ENCODE measurements at regions not wholly inside any gene's neighbourhood (a gene's known extent, or its start where the extent isn't known, plus 50 kb on each side); places are given as distances from the start of the nearest gene placed in this dataset.

DNA sequence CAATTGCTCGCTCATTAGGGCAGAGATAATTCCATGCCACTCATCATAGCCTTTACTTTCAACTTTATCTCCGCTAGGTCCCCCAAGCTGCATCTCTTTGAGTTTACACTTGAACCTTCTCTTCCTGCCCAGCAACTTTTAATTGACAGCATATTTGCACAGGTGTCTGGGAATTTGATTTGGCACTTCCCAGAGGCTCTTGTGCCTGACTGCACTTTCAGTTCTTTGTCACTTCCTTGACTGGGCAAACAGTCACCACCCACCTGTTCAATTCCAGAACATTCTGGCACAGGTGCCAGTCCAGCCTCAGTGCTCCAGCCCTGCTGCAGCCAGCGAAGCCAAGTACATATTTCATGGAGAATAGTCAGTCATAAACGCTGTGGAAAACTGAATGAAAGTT is 110.1 kb upstream of the LRIG3 start:
- H3K27ac ChIP-seq (ENCODE audit: insufficient read depth, low read length), result no peak overlapping the region
- no TSS peak for BruUV-seq (replicated peaks)
- peaks cover 6% of the 10 kb centered on the region for H3K4me1 ChIP-seq (ENCODE audit: control insufficient read depth, insufficient read depth, low read length)
- no peak overlapping the region for H3K4me2 ChIP-seq (ENCODE audit: low read depth, low read length)
- H3K36me3 ChIP-seq (ENCODE audit: control insufficient read depth, insufficient read depth, low read length), result no peaks in the 10 kb centered on the region
- H4K8ac ChIP-seq (ENCODE audit: low read depth in 2 of 2, low read length in 2 of 2), result no peak overlapping the region
- H2AK9ac ChIP-seq (replicated peaks; ENCODE audit: low read depth, low read length, poor library complexity), result no peak overlapping the region
- no peak overlapping the region for H2BK120ac ChIP-seq (ENCODE audit: low read depth, low read length)
- H2AK5ac ChIP-seq (ENCODE audit: low read depth, low read length), result no peak overlapping the region
- H3K9me1 ChIP-seq (ENCODE audit: insufficient read depth, low read length), result no peaks in the 10 kb centered on the region
- CTCF ChIA-PET, result no interaction called here
- no peak overlapping the region for H2BK15ac ChIP-seq (ENCODE audit: low read depth, low read length)
- H3K4me3 ChIP-seq (ENCODE audit: insufficient read depth, low read depth, low read length), result no peak overlapping the region
- no peak overlapping the region for H2BK20ac ChIP-seq (ENCODE audit: low read depth, low read length)
- H4K5ac ChIP-seq (ENCODE audit: low read depth, low read length), result no peak overlapping the region
- no peak overlapping the region for H3K14ac ChIP-seq (replicated peaks; ENCODE audit: low read depth, low read length)
- WGBS, 2 experiments (ENCODE audit: extremely low coverage in 2 of 2, insufficient read length in 1 of 2), result 100% methylated on average over 1 of the region's 4 CpGs; no CpG with 5 or more reads in 1 of the 2 experiments
- no peak overlapping the region for H3K23ac ChIP-seq (ENCODE audit: low read depth, low read length)
- H3K9ac ChIP-seq (ENCODE audit: low read depth, low read length), result no peak overlapping the region
- no peaks in the 10 kb centered on the region for H3K79me1 ChIP-seq (ENCODE audit: low read depth in 1 of 2, low read length in 2 of 2)
- no peak overlapping the region for H2AFZ ChIP-seq (replicated peaks; ENCODE audit: low read length, poor library complexity)
- dilution Hi-C loops (cut with HindIII; ENCODE audit: low sequenced_read_pairs, unreplicated experiment) (no loop called here), in situ Hi-C loops (cut with MboI; ENCODE audit: low sequenced_read_pairs) (no loop called here), intact Hi-C loops (cut with micrococcal nuclease) (no loop called here)
- H3K9me3 ChIP-seq (ENCODE audit: control insufficient read depth, insufficient read depth, low read length), result no peaks in the 10 kb centered on the region
- H3K4ac ChIP-seq (ENCODE audit: low read depth, low read length), result no peak overlapping the region
- no peaks in the 10 kb centered on the region for H3K27me3 ChIP-seq (ENCODE audit: control insufficient read depth, insufficient read depth, low read length)
- no peak overlapping the region for H2BK5ac ChIP-seq (ENCODE audit: low read depth, low read length, poor library complexity, severe bottlenecking)
- no peaks in the 10 kb centered on the region for H4K20me1 ChIP-seq (ENCODE audit: insufficient read depth, low read length)
- H4K91ac ChIP-seq (ENCODE audit: insufficient read depth, low read depth, low read length), result no peak overlapping the region
- ATAC-seq (ENCODE audit: low read depth), result no peak
- TF ChIP-seq BHLHE40 (IDR thresholded peaks at IDR 0.05; ENCODE audit: low read depth, low read length) (no peak), USF2 (IDR thresholded peaks at IDR 0.05; ENCODE audit: low read depth, low read length) (no peak), RAD21 (IDR thresholded peaks at IDR 0.05; ENCODE audit: low read length) (no peak), NFE2L2 (IDR thresholded peaks at IDR 0.05; ENCODE audit: low read depth, low read length) (no peak), RCOR1 (IDR thresholded peaks at IDR 0.05; ENCODE audit: insufficient replicate concordance, low read length) (no peak), MAZ (IDR thresholded peaks at IDR 0.05; ENCODE audit: borderline replicate concordance, low read depth, low read length) (no peak), MAFK (IDR thresholded peaks at IDR 0.05; ENCODE audit: low read depth, low read length) (no peak), FOS (IDR thresholded peaks at IDR 0.05; ENCODE audit: low read depth, low read length) (no peak), SMC3 (IDR thresholded peaks at IDR 0.05; ENCODE audit: low read depth, low read length) (no peak), RFX5 (IDR thresholded peaks at IDR 0.05; ENCODE audit: low read depth, low read length) (no peak), MXI1 (IDR thresholded peaks at IDR 0.05; ENCODE audit: borderline replicate concordance, low read depth, low read length) (no peak), CEBPB (IDR thresholded peaks at IDR 0.05; ENCODE audit: low read depth, low read length) (no peak), POLR2A (IDR thresholded peaks at IDR 0.05; ENCODE audit: low read depth, low read length) (no peak), CHD1 (IDR thresholded peaks at IDR 0.05; ENCODE audit: low read depth, low read length) (no peak)
- TF ChIP-seq, protein P1, sequence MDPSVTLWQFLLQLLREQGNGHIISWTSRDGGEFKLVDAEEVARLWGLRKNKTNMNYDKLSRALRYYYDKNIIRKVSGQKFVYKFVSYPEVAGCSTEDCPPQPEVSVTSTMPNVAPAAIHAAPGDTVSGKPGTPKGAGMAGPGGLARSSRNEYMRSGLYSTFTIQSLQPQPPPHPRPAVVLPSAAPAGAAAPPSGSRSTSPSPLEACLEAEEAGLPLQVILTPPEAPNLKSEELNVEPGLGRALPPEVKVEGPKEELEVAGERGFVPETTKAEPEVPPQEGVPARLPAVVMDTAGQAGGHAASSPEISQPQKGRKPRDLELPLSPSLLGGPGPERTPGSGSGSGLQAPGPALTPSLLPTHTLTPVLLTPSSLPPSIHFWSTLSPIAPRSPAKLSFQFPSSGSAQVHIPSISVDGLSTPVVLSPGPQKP (IDR thresholded peaks at IDR 0.05; ENCODE audit: borderline replicate concordance, low read depth, low read length), result no peak
- TF ChIP-seq, protein P2, sequence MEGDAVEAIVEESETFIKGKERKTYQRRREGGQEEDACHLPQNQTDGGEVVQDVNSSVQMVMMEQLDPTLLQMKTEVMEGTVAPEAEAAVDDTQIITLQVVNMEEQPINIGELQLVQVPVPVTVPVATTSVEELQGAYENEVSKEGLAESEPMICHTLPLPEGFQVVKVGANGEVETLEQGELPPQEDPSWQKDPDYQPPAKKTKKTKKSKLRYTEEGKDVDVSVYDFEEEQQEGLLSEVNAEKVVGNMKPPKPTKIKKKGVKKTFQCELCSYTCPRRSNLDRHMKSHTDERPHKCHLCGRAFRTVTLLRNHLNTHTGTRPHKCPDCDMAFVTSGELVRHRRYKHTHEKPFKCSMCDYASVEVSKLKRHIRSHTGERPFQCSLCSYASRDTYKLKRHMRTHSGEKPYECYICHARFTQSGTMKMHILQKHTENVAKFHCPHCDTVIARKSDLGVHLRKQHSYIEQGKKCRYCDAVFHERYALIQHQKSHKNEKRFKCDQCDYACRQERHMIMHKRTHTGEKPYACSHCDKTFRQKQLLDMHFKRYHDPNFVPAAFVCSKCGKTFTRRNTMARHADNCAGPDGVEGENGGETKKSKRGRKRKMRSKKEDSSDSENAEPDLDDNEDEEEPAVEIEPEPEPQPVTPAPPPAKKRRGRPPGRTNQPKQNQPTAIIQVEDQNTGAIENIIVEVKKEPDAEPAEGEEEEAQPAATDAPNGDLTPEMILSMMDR (conservative IDR thresholded peaks at IDR 0.05; ENCODE audit: low read depth, low read length), result no peak
- no peak for DNase-seq
- H3K18ac ChIP-seq (ENCODE audit: low read depth, low read length), result no peak overlapping the region
- POLR2A ChIA-PET (ENCODE audit: unreplicated experiment), result no interaction called here
- H3K56ac ChIP-seq (ENCODE audit: extremely low read depth, insufficient read depth, low read length), result no peak overlapping the region

Measured in IMR-90 (cell line).